GM19438 (cell line): ENCODE measurements at regions not wholly inside any gene's neighbourhood (a gene's known extent, or its start where the extent isn't known, plus 50 kb on each side); places are given as distances from the start of the nearest gene placed in this dataset.
"Not testable (repeated sequence)": the region's sequence is repeated elsewhere in the genome, so short reads cannot be mapped to it uniquely, and the experiment has no call there.

Experiments used
- ATAC-seq: cut with Tn5 transposase; IDR thresholded peaks from one replicate; pipeline ENCODE4 v1.9.1; 2021; ENCODE audit warnings: low read depth; ENCODE audit not compliant: unreplicated experiment

GRCh38 chr6:22150368-22151035, 146.3 kb downstream of the PRL start:
- no peak for ATAC-seq

DNA sequence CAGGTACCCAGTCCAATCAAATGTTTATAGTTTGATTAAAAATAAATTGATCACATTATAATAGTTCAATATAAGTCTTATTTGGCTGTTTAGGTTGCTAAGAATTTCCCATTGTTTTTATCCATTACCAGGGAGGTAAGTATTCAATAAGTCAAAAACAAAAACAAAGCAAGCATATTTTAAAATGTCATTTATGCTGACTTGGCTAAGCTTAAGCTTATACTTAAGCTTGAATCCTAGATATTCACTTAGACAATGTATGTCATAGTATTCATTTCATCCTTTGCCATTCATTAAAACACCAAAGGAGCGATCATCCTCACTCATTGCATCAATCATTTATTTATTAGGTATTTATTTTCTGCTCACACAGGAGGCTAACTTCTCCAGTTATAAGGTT, 144.9 kb downstream of the PRL start:
- no peak for ATAC-seq

DNA sequence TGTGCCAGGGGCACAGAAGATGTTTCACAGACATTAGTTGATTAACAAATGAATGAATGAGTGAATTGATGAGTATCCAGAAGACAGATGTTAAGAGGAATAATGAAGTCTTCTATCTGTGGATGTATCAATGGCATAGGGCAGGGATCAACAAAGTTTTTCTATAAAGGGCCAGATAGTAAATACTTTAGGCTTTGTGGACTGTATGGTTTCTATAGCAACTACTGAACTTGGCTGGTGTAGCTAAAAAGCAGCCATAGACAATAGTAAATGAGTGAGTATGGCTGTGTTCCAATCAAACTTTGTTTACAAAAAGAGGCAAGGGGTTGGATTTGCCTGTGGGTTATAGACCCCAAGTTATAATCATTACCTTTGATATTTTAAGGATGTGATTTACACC, 144.0 kb downstream of the PRL start:
- ATAC-seq, result no peak

DNA sequence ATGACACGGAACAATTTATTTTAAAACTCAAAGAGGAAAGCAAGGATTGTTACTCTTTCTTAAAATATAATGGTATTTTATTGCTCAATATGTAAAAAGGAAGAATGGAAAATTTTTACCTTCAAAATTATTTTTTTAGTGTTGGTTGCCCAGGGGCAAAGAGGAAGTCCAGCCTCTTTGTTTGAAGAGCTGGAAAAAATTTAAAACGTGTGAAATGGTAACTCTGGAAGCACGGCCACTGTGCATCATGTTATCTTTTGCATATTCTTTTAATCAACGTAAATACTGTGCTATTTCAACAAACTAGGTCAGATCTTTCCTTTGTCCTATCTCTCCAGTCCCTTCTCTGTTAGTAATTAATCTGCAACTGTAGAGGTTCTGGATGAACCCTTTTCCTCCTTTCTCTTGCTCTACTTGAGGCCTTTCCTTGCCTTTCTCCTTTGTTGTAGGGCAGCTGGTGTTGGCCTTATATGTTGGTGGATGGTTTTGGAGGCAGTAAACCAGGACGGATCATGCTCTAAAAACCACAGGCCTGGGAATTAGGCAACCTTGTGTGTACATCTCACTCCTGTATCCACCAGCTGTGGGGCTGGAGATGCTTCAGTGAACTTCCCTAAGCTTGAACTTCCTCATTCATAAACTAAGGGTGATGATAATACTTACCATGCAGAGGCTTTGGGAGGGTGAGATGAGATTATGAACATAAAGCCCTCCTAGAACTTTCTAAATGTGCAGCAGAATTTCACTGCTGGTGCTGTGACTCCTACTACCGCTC, 143.3 kb downstream of the PRL start:
- ATAC-seq, result no peak

DNA sequence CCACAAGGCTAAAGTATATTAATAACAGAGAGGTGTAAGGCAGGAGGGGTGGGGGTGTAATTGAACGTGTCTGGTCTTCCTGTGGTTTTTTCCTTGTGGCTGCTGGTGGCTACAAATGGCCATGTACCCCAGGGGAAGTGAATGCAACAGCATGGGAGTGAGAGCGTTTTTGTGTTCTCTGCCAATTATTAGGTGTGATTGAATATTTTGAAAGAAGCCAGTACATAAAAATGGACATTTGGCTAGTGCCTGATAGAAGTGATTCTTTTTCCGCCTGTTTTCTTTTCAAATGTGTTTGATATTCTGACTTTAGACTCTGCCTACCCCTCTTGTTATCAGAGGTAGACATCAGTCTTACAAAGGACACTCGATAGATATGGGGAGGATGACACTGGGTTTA, 141.3 kb downstream of the PRL start:
- ATAC-seq, result no peak

DNA sequence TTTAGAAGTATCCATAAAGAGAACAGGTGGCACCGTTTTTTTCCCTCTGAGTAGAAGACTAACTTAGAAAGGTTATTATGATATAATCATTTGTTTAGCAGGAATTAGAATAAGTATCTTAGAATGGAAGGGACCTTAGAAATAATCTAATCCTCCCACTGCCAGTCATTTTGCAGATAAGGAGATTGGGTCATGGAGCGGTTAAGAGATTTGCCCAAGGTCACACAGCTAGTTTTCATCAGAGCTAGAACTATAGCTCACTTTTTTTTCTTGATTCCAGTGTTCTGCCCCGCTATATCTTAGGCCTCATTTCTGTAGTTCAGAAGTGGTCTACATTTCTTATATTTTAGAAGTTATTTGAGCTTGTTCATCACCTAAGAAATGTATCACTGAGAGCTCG, 139.6 kb downstream of the PRL start:
- no peak for ATAC-seq

- ATAC-seq, result no peak
Measured at GRCh38 chr6:22164236-22164635, 132.6 kb downstream of the PRL start.

GRCh38 chr6:22171006-22171405, 125.8 kb downstream of the PRL start:
- not testable (repeated sequence) for ATAC-seq

DNA sequence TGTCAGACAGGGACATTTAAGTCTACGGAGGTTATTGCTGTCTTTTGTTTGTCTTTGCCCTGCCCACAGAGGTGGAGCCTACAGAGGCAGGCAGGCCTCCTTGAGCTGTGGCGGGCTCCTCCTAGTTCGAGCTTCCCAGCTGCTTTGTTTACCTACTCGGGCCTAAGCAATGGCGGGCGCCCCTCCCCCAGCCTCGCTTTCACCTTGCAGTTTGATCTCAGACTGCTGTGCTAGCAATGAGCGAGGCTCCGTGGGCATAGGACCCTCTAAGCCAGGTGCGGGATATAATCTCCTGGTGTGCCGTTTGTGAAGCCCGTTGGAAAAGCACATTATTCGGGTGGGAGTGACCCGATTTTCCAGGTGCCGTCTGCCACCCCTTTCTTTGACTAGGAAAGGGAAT, 125.0 kb downstream of the PRL start:
- ATAC-seq, result not testable (repeated sequence)

DNA sequence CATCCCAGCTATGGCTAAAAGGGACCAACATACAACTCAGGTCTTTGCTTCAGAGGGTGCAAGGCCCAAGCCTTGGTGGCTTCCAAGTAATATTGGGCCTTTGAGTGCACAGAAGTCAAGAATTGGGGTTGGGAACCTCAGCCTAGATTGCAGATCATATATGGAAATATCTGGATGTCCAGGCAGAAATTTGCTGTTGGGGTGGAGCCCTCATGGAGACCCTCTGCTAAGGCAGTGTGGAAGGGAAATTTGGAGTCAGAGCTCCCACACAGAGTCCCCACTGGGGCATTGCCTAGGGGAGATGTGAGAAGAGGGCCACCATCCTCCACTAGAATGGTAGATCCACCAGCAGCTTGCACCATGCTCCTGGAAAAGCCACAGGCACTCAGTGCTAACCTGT, 123.5 kb downstream of the PRL start:
- no peak for ATAC-seq

GRCh38 chr6:22180250-22180649, 116.6 kb downstream of the PRL start:
- not testable (repeated sequence) for ATAC-seq

DNA sequence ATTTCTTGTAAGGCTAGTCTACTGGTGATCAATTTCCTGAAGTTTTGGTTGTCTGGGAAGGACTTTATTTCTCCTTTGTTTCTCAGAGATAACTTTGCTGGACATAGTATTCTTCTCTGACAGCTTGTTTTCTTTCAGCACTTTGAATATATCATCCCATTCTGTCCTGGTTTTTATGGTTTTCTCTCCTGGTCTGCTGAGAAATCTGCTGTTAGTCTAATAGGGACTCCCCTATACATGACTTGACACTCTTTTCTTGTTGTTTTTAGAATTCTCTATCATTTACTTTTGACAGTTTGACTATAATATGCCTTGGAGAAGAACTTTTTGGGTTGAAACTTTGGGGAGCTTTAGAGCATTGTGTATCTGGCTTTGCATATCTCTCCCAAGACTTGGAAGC, 112.5 kb downstream of the PRL start:
- ATAC-seq, result no peak

GRCh38 chr6:22189946-22190345, 106.9 kb downstream of the PRL start:
- no peak for ATAC-seq

- ATAC-seq, result no peak
Measured at GRCh38 chr6:22194188-22194921, 102.5 kb downstream of the PRL start.

DNA sequence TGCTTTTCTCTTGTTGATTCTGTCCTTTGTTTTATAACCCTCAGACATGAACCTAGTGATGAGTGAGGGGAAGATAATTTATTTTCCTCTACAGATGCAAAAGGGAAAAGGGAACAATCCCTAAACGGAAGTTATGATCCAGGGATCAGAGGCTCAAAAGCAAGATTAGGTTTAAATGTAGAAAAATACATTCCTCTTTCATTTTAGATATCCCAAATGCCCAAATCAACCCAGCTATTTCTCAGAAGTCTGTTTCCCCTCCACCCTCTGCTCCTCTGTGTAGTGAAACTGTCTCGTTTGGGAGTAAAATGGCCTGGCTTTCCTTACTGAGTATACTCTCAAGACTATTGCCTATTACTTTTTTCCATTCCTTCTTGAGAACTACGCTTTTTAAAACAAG, 97.1 kb downstream of the PRL start:
- ATAC-seq, result no peak

- ATAC-seq, result no peak
Measured at GRCh38 chr6:22204153-22204552, 92.7 kb downstream of the PRL start.

GRCh38 chr6:22205266-22205665, 91.6 kb downstream of the PRL start:
- ATAC-seq, result no peak

DNA sequence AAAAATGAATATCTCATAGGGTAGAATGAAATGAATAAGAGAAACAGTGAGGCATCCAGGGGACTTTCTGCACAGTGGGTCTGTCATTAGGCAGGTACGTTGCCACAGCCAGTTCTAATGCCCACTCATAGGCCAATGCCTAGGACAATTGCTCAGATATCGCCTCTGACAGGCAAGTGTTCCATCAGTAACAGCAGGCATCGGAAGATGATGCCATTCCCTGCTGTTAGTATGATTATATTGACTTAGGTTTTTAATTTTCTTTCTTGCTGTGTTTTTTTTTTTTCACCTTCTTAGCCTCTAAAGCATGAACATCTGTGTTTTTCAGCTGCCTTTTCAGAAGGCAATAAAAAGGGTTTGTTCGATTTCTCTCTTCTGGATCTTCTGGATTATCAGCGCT, 90.7 kb downstream of the PRL start:
- ATAC-seq, result no peak

DNA sequence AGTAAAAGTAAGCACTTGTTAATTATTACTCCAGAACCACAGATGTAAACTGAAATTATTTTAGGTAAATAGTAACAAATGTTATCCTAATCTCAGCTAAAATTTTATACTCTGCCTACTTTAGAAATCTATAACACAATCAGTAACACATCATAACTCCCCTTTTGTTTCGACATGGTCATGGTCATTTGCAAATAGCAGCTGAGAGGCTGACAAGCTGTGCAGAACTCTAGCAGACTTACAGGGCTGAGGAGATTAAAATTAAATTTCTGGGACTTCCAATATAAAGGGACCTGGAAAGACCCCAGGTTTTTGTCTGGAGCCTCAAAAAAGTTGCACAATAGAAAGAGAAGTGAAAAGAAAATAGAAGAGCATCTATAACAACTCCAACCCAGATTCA, 88.8 kb downstream of the PRL start:
- ATAC-seq, result no peak

GRCh38 chr6:22214314-22214713, 82.5 kb downstream of the PRL start:
- ATAC-seq, result no peak

GRCh38 chr6:22215474-22215873, 81.4 kb downstream of the PRL start:
- ATAC-seq, result not testable (repeated sequence)

DNA sequence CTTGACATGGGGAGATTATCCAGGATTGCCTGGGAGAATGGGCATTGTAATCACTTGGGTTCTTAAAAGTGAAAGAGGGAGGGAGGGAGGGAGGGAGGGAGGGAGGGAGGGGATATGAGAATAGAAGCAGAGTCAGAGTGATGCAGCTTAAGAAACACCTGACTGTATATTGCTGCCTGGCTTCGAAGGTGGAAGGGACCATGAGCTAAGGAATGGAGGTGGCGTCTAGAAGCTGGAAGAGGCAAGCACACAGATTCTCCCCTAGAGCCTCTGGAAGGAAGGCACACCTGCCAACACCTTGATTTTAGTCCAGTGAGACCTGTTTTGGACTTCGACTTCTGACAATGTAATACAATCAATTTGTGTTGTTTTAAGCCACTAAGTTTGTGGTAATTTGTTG, 78.4 kb downstream of the PRL start:
- no peak for ATAC-seq
